ENCODE measurements at regions not wholly inside any gene's neighbourhood (a gene's known extent, or its start where the extent isn't known, plus 50 kb on each side); places are given as distances from the start of the nearest gene placed in this dataset.

DNA sequence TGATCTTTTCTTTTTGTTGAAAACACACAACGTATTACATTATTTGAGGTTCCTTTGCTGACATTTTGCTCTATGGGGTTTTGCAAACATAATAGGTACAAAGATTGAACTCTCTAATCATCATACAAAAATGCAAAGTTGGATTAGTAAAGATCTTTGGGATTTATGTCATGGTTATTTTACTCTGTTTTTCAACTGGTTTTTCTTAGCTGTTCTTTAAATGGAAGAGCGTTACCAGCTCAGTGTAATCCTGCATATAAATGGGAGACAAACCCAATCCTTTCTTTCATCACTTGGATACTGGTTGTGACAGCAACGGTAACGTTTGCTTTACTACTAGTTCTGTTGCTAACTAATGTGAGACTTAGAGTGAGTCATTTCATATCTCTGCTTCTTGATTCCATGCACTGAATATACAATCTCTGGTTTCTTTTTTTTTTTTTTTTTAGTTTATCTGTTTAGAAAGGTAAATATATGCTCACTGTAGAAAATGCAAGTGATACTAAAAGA, 104.9 kb upstream of the NOVA1 start:
- POLR2A ChIA-PET, result interaction anchor here (0.7 kb wide), 1 partner anchor 1289 kb away, joined by 4 read pairs; no protein-coding TSS in a partner anchor

More for the DNA sequence above, 104.9 kb upstream of the NOVA1 start:
- H3K9me3 ChIP-seq (ENCODE audit: control insufficient read depth, insufficient read depth, low read depth, low read length), result no peaks in the 10 kb centered on the region
- TF ChIP-seq ZNF514 (tag by site-specific recombination; IDR thresholded peaks at IDR 0.05) (no peak), ZNF394 (tag by site-specific recombination; IDR thresholded peaks at IDR 0.05; ENCODE audit: borderline replicate concordance) (no peak), TCF7L2 (IDR thresholded peaks at IDR 0.05; ENCODE audit: borderline replicate concordance, low read depth, low read length) (no peak), ZNF626 (tag by site-specific recombination; IDR thresholded peaks at IDR 0.05) (no peak), ZNF488 (tag by site-specific recombination; IDR thresholded peaks at IDR 0.05) (no peak), ZNF16 (tag by site-specific recombination; IDR thresholded peaks at IDR 0.05; ENCODE audit: low read depth) (no peak), OSR2 (tag by site-specific recombination; IDR thresholded peaks at IDR 0.05) (no peak), ZFHX2 (tag by site-specific recombination; conservative IDR thresholded peaks at IDR 0.05) (no peak), ZNF555 (tag by site-specific recombination; conservative IDR thresholded peaks at IDR 0.05) (no peak), GLI4 (tag by site-specific recombination; IDR thresholded peaks at IDR 0.05) (no peak), ZNF529 (tag by site-specific recombination; IDR thresholded peaks at IDR 0.05; ENCODE audit: insufficient replicate concordance) (no peak), SCRT1 (tag by site-specific recombination; IDR thresholded peaks at IDR 0.05; ENCODE audit: borderline replicate concordance) (no peak), ZFP69B (tag by site-specific recombination; IDR thresholded peaks at IDR 0.05) (no peak)
- TF ChIP-seq, protein P1, sequence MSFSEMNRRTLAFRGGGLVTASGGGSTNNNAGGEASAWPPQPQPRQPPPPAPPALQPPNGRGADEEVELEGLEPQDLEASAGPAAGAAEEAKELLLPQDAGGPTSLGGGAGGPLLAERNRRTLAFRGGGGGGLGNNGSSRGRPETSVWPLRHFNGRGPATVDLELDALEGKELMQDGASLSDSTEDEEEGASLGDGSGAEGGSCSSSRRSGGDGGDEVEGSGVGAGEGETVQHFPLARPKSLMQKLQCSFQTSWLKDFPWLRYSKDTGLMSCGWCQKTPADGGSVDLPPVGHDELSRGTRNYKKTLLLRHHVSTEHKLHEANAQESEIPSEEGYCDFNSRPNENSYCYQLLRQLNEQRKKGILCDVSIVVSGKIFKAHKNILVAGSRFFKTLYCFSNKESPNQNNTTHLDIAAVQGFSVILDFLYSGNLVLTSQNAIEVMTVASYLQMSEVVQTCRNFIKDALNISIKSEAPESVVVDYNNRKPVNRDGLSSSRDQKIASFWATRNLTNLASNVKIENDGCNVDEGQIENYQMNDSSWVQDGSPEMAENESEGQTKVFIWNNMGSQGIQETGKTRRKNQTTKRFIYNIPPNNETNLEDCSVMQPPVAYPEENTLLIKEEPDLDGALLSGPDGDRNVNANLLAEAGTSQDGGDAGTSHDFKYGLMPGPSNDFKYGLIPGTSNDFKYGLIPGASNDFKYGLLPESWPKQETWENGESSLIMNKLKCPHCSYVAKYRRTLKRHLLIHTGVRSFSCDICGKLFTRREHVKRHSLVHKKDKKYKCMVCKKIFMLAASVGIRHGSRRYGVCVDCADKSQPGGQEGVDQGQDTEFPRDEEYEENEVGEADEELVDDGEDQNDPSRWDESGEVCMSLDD (tag by site-specific recombination; IDR thresholded peaks at IDR 0.05), result no peak
- TF ChIP-seq, protein P2, sequence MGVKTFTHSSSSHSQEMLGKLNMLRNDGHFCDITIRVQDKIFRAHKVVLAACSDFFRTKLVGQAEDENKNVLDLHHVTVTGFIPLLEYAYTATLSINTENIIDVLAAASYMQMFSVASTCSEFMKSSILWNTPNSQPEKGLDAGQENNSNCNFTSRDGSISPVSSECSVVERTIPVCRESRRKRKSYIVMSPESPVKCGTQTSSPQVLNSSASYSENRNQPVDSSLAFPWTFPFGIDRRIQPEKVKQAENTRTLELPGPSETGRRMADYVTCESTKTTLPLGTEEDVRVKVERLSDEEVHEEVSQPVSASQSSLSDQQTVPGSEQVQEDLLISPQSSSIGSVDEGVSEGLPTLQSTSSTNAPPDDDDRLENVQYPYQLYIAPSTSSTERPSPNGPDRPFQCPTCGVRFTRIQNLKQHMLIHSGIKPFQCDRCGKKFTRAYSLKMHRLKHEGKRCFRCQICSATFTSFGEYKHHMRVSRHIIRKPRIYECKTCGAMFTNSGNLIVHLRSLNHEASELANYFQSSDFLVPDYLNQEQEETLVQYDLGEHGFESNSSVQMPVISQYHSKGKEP (tag by site-specific recombination; IDR thresholded peaks at IDR 0.05), result no peak
- TF ChIP-seq, protein P3, sequence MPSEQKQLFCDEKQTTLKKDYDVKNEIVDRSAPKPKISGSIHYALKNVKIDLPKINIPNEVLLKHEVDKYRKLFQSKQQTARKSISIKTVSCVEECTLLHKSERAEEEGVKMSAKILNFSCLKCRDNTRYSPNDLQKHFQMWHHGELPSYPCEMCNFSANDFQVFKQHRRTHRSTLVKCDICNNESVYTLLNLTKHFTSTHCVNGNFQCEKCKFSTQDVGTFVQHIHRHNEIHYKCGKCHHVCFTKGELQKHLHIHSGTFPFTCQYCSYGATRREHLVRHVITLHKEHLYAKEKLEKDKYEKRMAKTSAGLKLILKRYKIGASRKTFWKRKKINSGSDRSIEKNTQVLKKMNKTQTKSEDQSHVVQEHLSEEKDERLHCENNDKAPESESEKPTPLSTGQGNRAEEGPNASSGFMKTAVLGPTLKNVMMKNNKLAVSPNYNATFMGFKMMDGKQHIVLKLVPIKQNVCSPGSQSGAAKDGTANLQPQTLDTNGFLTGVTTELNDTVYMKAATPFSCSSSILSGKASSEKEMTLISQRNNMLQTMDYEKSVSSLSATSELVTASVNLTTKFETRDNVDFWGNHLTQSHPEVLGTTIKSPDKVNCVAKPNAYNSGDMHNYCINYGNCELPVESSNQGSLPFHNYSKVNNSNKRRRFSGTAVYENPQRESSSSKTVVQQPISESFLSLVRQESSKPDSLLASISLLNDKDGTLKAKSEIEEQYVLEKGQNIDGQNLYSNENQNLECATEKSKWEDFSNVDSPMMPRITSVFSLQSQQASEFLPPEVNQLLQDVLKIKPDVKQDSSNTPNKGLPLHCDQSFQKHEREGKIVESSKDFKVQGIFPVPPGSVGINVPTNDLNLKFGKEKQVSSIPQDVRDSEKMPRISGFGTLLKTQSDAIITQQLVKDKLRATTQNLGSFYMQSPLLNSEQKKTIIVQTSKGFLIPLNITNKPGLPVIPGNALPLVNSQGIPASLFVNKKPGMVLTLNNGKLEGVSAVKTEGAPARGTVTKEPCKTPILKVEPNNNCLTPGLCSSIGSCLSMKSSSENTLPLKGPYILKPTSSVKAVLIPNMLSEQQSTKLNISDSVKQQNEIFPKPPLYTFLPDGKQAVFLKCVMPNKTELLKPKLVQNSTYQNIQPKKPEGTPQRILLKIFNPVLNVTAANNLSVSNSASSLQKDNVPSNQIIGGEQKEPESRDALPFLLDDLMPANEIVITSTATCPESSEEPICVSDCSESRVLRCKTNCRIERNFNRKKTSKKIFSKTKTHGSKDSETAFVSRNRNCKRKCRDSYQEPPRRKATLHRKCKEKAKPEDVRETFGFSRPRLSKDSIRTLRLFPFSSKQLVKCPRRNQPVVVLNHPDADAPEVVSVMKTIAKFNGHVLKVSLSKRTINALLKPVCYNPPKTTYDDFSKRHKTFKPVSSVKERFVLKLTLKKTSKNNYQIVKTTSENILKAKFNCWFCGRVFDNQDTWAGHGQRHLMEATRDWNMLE (tag by site-specific recombination; conservative IDR thresholded peaks at IDR 0.05; ENCODE audit: low read depth), result no peak
- TF ChIP-seq, protein P4, sequence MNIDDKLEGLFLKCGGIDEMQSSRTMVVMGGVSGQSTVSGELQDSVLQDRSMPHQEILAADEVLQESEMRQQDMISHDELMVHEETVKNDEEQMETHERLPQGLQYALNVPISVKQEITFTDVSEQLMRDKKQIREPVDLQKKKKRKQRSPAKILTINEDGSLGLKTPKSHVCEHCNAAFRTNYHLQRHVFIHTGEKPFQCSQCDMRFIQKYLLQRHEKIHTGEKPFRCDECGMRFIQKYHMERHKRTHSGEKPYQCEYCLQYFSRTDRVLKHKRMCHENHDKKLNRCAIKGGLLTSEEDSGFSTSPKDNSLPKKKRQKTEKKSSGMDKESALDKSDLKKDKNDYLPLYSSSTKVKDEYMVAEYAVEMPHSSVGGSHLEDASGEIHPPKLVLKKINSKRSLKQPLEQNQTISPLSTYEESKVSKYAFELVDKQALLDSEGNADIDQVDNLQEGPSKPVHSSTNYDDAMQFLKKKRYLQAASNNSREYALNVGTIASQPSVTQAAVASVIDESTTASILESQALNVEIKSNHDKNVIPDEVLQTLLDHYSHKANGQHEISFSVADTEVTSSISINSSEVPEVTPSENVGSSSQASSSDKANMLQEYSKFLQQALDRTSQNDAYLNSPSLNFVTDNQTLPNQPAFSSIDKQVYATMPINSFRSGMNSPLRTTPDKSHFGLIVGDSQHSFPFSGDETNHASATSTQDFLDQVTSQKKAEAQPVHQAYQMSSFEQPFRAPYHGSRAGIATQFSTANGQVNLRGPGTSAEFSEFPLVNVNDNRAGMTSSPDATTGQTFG (tag by site-specific recombination; IDR thresholded peaks at IDR 0.05; ENCODE audit: borderline replicate concordance), result no peak
- CTCF ChIA-PET, result interaction anchor here (0.6 kb wide), 1 partner anchor 985 kb away, joined by 3 read pairs; no protein-coding TSS in a partner anchor
- no peak overlapping the region for H3K27ac ChIP-seq (ENCODE audit: extremely low read depth, low read depth, low read length)
- H3K36me3 ChIP-seq (ENCODE audit: control insufficient read depth in 2 of 2, insufficient read depth in 1 of 2, low read length in 2 of 2), result no peaks in the 10 kb centered on the region
- H3K4me3 ChIP-seq (ENCODE audit: low read depth, low read length), result no peak overlapping the region
- H3K4me1 ChIP-seq (ENCODE audit: control insufficient read depth, insufficient read depth, low read length), result no peaks in the 10 kb centered on the region

Data from HEK293 (cell line).